ENCODE measurements at regions not wholly inside any gene's neighbourhood (a gene's known extent, or its start where the extent isn't known, plus 50 kb on each side); places are given as distances from the start of the nearest gene placed in this dataset.

- Histone ChIP-seq H3K27ac (replicated peaks) (no peak overlapping the region), H3K27me3 (ENCODE audit: insufficient read depth, poor library complexity, severe bottlenecking) (no peaks in the 10 kb centered on the region), H3K4me3 (replicated peaks; ENCODE audit: insufficient read depth, low read length) (no peak overlapping the region)
- DNase-seq (ENCODE audit: low read depth in 1 of 2, low spot score in 1 of 2), result no peak
- TF ChIP-seq POLR2AphosphoS5 (IDR thresholded peaks at IDR 0.05; ENCODE audit: low read depth), result no peak
- TF ChIP-seq REST (IDR thresholded peaks at IDR 0.05; ENCODE audit: insufficient replicate concordance, low read depth), result no peak
- TF ChIP-seq GABPA (IDR thresholded peaks at IDR 0.05; ENCODE audit: low read depth), result no peak
- TF ChIP-seq SPI1 (IDR thresholded peaks at IDR 0.05; ENCODE audit: borderline replicate concordance, low read depth), result no peak
- no peak for TF ChIP-seq CTCF (IDR thresholded peaks at IDR 0.05; ENCODE audit: insufficient read depth, low read length)
Observed at GRCh38 chr5:143515829-143516228, 112.3 kb upstream of the NR3C1 start.

GRCh38 chr5:143514616-143515335, 111.3 kb upstream of the NR3C1 start:
- DNase-seq (ENCODE audit: low read depth in 1 of 2, low spot score in 1 of 2), result no peak
- no peak overlapping the region for H3K4me3 ChIP-seq (replicated peaks; ENCODE audit: insufficient read depth, low read length)
- H3K27me3 ChIP-seq (ENCODE audit: insufficient read depth, poor library complexity, severe bottlenecking), result no peaks in the 10 kb centered on the region
- TF ChIP-seq POLR2AphosphoS5 (IDR thresholded peaks at IDR 0.05; ENCODE audit: low read depth) (no peak), SPI1 (IDR thresholded peaks at IDR 0.05; ENCODE audit: borderline replicate concordance, low read depth) (no peak), GABPA (IDR thresholded peaks at IDR 0.05; ENCODE audit: low read depth) (no peak), REST (IDR thresholded peaks at IDR 0.05; ENCODE audit: insufficient replicate concordance, low read depth) (no peak), CTCF (IDR thresholded peaks at IDR 0.05; ENCODE audit: insufficient read depth, low read length) (no peak)
- H3K27ac ChIP-seq (replicated peaks), result no peak overlapping the region

- Histone ChIP-seq H3K4me3 (replicated peaks; ENCODE audit: insufficient read depth, low read length) (no peak overlapping the region), H3K27me3 (ENCODE audit: insufficient read depth, poor library complexity, severe bottlenecking) (no peaks in the 10 kb centered on the region), H3K27ac (replicated peaks) (no peak overlapping the region)
- TF ChIP-seq POLR2AphosphoS5 (IDR thresholded peaks at IDR 0.05; ENCODE audit: low read depth), result no peak
- TF ChIP-seq CTCF (IDR thresholded peaks at IDR 0.05; ENCODE audit: insufficient read depth, low read length), result no peak
- no peak for TF ChIP-seq GABPA (IDR thresholded peaks at IDR 0.05; ENCODE audit: low read depth)
- TF ChIP-seq REST (IDR thresholded peaks at IDR 0.05; ENCODE audit: insufficient replicate concordance, low read depth), result no peak
- TF ChIP-seq SPI1 (IDR thresholded peaks at IDR 0.05; ENCODE audit: borderline replicate concordance, low read depth), result no peak
- no peak for DNase-seq (ENCODE audit: low read depth in 1 of 2, low spot score in 1 of 2)
Observed at GRCh38 chr5:143513720-143514119, 110.2 kb upstream of the NR3C1 start.

Measured in HL-60 (cell line).